ENCODE measurements at regions not wholly inside any gene's neighbourhood (a gene's known extent, or its start where the extent isn't known, plus 50 kb on each side); places are given as distances from the start of the nearest gene placed in this dataset.

DNA sequence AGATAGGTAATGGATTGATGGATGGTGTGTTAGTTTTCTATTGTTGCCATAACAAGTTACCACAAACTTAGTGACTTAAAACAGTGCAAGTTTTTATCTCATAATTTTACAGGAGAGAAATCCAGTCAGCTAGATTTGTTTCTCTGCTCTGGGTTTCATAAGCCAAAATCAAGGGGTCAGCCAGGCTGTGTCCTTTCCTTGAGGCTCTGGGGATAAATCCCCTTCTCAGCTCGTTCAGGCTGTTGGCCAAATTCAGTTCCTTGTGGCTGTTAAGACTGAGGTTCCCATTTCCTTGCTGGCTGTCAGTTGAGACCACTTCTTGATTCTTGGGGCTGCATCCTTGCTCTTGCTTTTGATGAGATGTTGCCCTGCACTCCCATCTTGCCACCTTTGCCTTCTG, 204.9 kb upstream of the CDH13 start:
- ChIA-PET POLR2A (no interaction called here), CTCF (interaction anchor here (2.7 kb wide), 1 partner anchor 35 kb away, joined by 9 read pairs; no protein-coding TSS in a partner anchor)
- no peak overlapping the region for H3K27ac ChIP-seq (ENCODE audit: low read depth in 2 of 2, low read length in 1 of 2)
- no peaks in the 10 kb centered on the region for H3K4me1 ChIP-seq (ENCODE audit: control insufficient read depth in 1 of 2, insufficient read depth in 2 of 2, low read depth in 1 of 2, low read length in 1 of 2)
- H3K9ac ChIP-seq, result no peak overlapping the region
- H3K4me3 ChIP-seq (ENCODE audit: low read depth in 2 of 2, low read length in 1 of 2), result no peak overlapping the region
- no peaks in the 10 kb centered on the region for H3F3A ChIP-seq (replicated peaks; ENCODE audit: insufficient read depth)
- H3K9me2 ChIP-seq, result no peaks in the 10 kb centered on the region; the same call in 1 of the 2 replicates
- H2AFZ ChIP-seq (ENCODE audit: low read depth), result no peak overlapping the region
- H4K20me1 ChIP-seq (ENCODE audit: insufficient read depth), result no peaks in the 10 kb centered on the region
- DNase-seq, result no peak
- no peaks in the 10 kb centered on the region for H3K79me2 ChIP-seq (ENCODE audit: insufficient read depth)
- no peak for TF ChIP-seq ELF1 (IDR thresholded peaks at IDR 0.05)
- TF ChIP-seq, protein P1, sequence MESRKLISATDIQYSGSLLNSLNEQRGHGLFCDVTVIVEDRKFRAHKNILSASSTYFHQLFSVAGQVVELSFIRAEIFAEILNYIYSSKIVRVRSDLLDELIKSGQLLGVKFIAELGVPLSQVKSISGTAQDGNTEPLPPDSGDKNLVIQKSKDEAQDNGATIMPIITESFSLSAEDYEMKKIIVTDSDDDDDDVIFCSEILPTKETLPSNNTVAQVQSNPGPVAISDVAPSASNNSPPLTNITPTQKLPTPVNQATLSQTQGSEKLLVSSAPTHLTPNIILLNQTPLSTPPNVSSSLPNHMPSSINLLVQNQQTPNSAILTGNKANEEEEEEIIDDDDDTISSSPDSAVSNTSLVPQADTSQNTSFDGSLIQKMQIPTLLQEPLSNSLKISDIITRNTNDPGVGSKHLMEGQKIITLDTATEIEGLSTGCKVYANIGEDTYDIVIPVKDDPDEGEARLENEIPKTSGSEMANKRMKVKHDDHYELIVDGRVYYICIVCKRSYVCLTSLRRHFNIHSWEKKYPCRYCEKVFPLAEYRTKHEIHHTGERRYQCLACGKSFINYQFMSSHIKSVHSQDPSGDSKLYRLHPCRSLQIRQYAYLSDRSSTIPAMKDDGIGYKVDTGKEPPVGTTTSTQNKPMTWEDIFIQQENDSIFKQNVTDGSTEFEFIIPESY (IDR thresholded peaks at IDR 0.05; ENCODE audit: borderline replicate concordance, low read depth), result no peak
- TF ChIP-seq, protein P2, sequence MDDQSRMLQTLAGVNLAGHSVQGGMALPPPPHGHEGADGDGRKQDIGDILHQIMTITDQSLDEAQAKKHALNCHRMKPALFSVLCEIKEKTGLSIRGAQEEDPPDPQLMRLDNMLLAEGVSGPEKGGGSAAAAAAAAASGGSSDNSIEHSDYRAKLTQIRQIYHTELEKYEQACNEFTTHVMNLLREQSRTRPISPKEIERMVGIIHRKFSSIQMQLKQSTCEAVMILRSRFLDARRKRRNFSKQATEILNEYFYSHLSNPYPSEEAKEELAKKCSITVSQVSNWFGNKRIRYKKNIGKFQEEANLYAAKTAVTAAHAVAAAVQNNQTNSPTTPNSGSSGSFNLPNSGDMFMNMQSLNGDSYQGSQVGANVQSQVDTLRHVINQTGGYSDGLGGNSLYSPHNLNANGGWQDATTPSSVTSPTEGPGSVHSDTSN (IDR thresholded peaks at IDR 0.05), result no peak
- no peak for TF ChIP-seq NFIC (IDR thresholded peaks at IDR 0.05; ENCODE audit: borderline replicate concordance)
- TF ChIP-seq FOXM1 (IDR thresholded peaks at IDR 0.05; ENCODE audit: low read depth), result no peak
- no peak for TF ChIP-seq NRF1 (IDR thresholded peaks at IDR 0.05; ENCODE audit: low read depth, low read length)
- TF ChIP-seq, protein P3, sequence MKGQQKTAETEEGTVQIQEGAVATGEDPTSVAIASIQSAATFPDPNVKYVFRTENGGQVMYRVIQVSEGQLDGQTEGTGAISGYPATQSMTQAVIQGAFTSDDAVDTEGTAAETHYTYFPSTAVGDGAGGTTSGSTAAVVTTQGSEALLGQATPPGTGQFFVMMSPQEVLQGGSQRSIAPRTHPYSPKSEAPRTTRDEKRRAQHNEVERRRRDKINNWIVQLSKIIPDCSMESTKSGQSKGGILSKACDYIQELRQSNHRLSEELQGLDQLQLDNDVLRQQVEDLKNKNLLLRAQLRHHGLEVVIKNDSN (IDR thresholded peaks at IDR 0.05; ENCODE audit: borderline replicate concordance, low read depth), result no peak
- no peaks in the 10 kb centered on the region for H3K36me3 ChIP-seq (replicated peaks in 1 of 2; ENCODE audit: control insufficient read depth in 1 of 2, insufficient read depth in 2 of 2, low read length in 1 of 2)
- H3K27me3 ChIP-seq (ENCODE audit: insufficient read depth), result no peaks in the 10 kb centered on the region
- H3K9me3 ChIP-seq, result no peaks in the 10 kb centered on the region
- 0% methylated on average over 1 of the region's 1 CpG for WGBS (ENCODE audit: low lambda C conversion rate)
- no peak overlapping the region for H3K4me2 ChIP-seq

DNA sequence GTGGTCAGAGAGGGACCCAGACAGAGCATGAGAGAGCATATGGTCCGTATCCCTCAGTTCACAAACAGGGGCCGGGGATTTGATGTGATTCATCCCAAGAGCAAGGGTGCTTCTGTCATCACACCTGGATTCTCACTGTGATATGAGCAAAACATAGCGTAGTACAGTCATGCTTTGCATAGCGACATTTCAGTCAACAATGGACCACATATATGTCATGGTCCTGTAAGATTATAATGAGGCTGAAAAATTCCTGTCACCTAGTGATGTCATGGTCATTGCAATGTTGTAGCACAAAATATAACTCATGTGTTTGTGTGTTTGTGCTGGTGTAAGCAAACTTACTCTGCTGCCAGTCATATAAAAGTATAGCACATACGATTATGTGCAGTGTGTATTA, 207.4 kb upstream of the CDH13 start:
- H4K20me1 ChIP-seq (ENCODE audit: insufficient read depth), result no peaks in the 10 kb centered on the region
- CTCF ChIA-PET, result interaction anchor here (0.7 kb wide), 1 partner anchor 38 kb away, joined by 4 read pairs; no protein-coding TSS in a partner anchor
- WGBS (ENCODE audit: low lambda C conversion rate), result 39% methylated on average over 5 of the region's 5 CpGs

More for the DNA sequence above, 207.4 kb upstream of the CDH13 start:
- no peak for DNase-seq
- Histone ChIP-seq H3F3A (replicated peaks; ENCODE audit: insufficient read depth) (no peaks in the 10 kb centered on the region), H3K9me2 (no peaks in the 10 kb centered on the region), H3K27ac (ENCODE audit: low read depth in 2 of 2, low read length in 1 of 2) (no peak overlapping the region), H3K4me2 (no peak overlapping the region), H3K36me3 (replicated peaks in 1 of 2; ENCODE audit: control insufficient read depth in 1 of 2, insufficient read depth in 2 of 2, low read length in 1 of 2) (no peaks in the 10 kb centered on the region), H3K9me3 (no peaks in the 10 kb centered on the region), H3K9ac (no peak overlapping the region), H3K27me3 (ENCODE audit: insufficient read depth) (no peaks in the 10 kb centered on the region), H3K4me3 (ENCODE audit: low read depth in 2 of 2, low read length in 1 of 2) (no peak overlapping the region), H3K4me1 (ENCODE audit: control insufficient read depth in 1 of 2, insufficient read depth in 2 of 2, low read depth in 1 of 2, low read length in 1 of 2) (no peaks in the 10 kb centered on the region), H2AFZ (ENCODE audit: low read depth) (no peak overlapping the region), H3K79me2 (ENCODE audit: insufficient read depth) (no peaks in the 10 kb centered on the region)
- POLR2A ChIA-PET, result no interaction called here
- TF ChIP-seq SMC3 (IDR thresholded peaks at IDR 0.05; ENCODE audit: low read depth, low read length), result no peak
- no peak for TF ChIP-seq SIN3A (IDR thresholded peaks at IDR 0.05; ENCODE audit: borderline replicate concordance, low read depth, low read length)
- TF ChIP-seq, protein P2 (IDR thresholded peaks at IDR 0.05), result no peak
- no peak for TF ChIP-seq RCOR1 (IDR thresholded peaks at IDR 0.05; ENCODE audit: low read length)
- TF ChIP-seq RXRA (IDR thresholded peaks at IDR 0.05; ENCODE audit: borderline replicate concordance, low read depth), result no peak
- TF ChIP-seq, protein P4, sequence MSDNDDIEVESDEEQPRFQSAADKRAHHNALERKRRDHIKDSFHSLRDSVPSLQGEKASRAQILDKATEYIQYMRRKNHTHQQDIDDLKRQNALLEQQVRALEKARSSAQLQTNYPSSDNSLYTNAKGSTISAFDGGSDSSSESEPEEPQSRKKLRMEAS (IDR thresholded peaks at IDR 0.05; ENCODE audit: low read depth), result no peak
- TF ChIP-seq JUND (IDR thresholded peaks at IDR 0.05), result no peak
- TF ChIP-seq NRF1 (IDR thresholded peaks at IDR 0.05; ENCODE audit: low read depth, low read length), result no peak

All from SK-N-SH (cell line).